ENCODE measurements at regions not wholly inside any gene's neighbourhood (a gene's known extent, or its start where the extent isn't known, plus 50 kb on each side); places are given as distances from the start of the nearest gene placed in this dataset.
A peak's percentile ranks its signal among the peaks of the same experiment; 100 is the strongest.

DNA sequence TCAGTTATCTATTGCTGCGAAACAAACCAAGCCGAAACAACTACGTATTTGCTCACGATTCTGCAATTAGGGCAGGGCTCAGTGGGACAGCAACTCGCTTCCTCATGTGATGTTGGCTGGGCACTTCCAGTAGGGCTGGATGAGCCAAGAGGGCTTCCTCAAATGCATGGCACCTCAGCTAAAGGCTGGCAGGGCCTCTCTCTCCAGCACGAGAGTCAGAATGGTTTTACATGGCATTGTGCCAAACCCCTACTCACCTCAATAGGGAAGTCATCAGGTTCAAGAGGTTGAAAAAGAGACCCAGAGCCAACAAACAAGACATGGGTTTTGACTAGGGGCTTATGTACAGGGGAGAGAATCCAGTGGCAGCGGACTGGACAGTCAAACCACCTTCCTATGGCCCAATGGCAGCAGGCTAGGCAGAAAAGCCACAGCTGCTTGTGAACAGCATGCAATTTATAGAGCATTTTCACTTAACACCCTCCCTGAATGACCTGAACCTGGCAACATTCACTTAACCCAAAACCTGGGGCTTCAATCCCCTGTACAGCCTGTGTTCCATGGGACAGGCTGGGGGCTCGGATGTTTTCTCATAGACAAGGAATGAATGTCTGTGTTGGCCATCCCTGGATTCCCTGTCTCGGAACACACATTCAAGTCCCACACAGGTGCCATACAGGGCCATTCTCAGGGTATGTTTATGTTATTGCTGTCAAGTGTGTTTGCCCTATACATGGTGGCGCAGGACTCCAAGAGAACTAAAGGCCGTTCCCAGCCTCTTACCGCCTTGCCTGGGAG lies 154.2 kb upstream of the NAV2 start:
- DNase-seq, result no peak

DNA sequence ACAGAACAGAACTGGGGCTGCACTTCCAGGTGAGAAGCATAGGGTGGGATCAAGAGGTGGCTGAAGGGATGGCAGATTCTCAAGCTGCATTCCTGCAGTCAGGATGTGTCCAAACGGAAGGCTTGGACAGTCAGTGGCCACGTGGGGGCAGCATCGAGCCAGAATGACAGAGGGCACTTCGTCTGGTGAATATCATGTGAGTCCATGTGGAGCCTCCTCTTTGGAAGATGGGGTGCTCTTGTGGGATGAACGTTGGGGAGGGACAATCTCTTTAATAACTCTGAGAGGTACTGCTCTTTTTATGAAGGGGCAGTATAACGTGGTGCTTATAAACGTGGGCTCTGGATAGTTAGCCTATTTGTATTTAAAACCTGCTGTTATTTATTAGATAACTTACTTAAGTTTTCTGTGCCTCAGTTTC lies 154.9 kb upstream of the NAV2 start:
- peak; percentile 64 for DNase-seq

DNA sequence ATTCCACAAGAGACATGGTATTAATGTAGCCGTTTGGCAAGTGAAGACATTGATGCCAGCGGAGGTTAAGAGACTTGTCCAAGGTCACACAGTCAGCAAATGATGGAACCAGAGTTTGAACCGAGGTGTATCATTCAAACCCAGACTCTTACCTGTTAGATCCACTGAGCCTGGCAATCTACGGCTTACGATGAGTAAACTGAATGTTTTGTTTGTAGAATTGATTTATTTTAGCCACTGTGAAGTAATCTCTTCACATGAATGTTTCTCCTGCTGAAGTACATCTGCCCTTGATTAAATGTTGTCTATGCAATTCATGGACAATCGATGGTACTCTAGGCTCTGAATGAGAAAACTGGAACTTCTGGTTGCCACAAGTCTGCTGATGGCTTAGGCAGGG lies 155.5 kb upstream of the NAV2 start:
- DNase-seq, result no peak

DNA sequence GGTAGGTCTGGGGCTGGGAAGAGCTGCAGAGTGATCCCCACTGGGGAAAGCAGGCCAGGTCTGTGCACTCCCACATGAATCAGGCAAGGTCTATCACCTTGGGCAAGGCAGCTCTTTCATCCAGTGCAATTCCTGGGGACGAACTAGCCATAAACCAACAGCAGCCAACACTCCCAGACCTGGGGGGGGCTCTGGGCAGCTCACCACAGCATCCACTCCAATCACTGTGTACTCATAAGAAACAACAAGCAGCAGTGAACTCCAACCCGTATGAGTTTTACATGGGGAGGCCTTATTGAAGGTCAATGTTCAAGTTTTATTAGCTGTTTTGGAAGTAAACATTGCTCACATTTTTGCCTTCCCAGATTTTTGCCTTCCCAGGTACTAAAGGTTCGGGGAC lies 157.4 kb upstream of the NAV2 start:
- no peak for DNase-seq

GRCh38 chr11:19553683-19554333 lies 158.8 kb upstream of the NAV2 start:
- peak; percentile 65 for DNase-seq

GRCh38 chr11:19552656-19553260 lies 159.9 kb upstream of the NAV2 start:
- no peak for DNase-seq

GRCh38 chr11:19552161-19552560 lies 160.5 kb upstream of the NAV2 start:
- DNase-seq, result no peak

- DNase-seq, result no peak
These were observed 161.2 kb upstream of the NAV2 start for GRCh38 chr11:19551457-19551856.

GRCh38 chr11:19547044-19547443 lies 165.6 kb upstream of the NAV2 start:
- no peak for DNase-seq

DNA sequence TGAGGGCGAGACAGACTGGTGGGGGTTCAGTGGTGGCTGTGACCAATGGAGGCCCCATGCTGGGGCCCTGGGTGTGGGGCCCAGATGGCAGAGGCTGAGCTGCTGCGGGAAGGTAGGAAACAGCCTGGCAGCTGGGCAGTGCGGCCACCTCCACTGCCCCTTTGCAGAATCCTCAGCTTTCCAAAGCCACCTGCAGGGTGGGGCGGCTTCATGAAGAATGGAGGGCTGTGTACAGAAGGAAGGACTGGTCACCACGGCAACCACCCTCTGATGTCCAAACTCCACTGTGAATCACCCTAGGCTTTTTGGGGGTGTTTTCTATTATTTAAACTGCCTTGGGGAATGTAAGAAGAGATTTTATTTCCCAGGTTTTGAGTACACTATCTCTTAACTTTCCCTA lies 166.3 kb upstream of the NAV2 start:
- no peak for DNase-seq

- DNase-seq, result no peak
These were observed 171.1 kb upstream of the NAV2 start for GRCh38 chr11:19541521-19542049.

GRCh38 chr11:19539861-19540260 lies 172.8 kb upstream of the NAV2 start:
- no peak for DNase-seq

GRCh38 chr11:19537803-19538453 lies 174.7 kb upstream of the NAV2 start:
- DNase-seq, result no peak

- no peak for DNase-seq
These were observed 176.5 kb upstream of the NAV2 start for GRCh38 chr11:19536131-19536530.

GRCh38 chr11:19530505-19530904 lies 182.1 kb upstream of the NAV2 start:
- no peak for DNase-seq

GRCh38 chr11:19526119-19526518 lies 186.5 kb upstream of the NAV2 start:
- no peak for DNase-seq

GRCh38 chr11:19525714-19526113 lies 186.9 kb upstream of the NAV2 start:
- no peak for DNase-seq

DNA sequence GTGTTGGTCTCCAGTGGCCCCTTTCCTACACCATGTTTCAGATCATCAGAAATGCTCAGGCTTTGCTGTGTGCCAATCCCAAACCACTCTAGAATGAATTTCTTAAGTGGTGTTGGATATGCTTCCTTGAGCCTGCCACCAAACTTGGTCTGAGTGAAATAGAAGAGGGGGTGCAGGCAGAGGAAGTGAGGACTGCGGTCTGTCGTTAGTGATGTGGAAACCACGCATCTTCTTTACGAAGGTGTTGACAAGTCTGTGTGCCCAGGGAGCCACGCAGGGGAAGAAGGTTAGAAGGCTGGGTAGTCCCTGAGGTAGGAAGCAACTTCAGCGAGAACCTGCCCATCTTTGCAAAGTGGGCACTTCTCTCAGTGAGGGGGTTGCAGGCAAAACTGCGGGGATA lies 187.4 kb upstream of the NAV2 start:
- DNase-seq, result no peak

- DNase-seq, result no peak
These were observed 188.4 kb upstream of the NAV2 start for GRCh38 chr11:19524171-19524671.

GRCh38 chr11:19520681-19521080 lies 192.0 kb upstream of the NAV2 start:
- DNase-seq, result no peak

GRCh38 chr11:19519912-19520641 lies 192.6 kb upstream of the NAV2 start:
- no peak for DNase-seq

DNA sequence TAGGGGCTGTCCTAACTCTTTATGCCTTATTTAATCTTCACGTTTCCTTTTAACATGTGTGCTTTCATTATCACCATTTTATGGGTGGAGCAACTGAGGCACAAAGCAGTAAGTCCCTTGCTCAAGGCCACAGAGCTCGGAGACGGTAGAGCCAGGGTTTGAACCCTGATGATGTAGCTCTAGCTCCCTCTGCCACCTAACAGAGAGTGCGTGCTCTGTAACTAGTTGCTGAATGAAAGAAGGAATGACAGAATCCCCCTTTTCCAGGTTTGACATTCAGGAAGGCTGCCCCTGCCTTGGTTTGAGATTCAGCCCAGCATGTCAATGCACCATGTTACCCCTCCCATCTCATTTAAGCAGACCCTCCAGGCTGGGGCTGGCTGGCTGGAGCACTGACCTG lies 193.3 kb upstream of the NAV2 start:
- no peak for DNase-seq

DNA sequence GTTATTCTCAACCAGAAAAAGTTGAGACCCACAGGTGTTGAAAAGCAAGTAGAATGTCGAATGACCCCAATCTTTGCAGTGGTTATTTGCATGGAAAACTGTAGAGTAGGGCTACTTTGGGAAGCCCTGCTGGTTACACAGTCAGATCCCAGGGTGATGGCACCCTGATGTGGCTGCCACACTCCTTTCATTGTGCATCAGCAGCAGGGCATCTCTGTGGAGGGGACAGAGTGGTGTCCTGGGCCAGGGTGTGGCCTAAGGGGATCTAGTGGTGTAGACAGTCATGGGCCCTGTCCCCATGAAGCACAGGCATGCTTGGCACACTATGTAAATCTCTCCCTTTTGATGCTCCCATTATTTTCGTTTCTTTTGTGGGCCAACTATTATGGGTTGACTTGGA lies 199.4 kb upstream of the NAV2 start:
- DNase-seq, result no peak

All from CD4-positive, alpha-beta T cell treated with Interleukin-10 for 1 hour (primary cell).